Upper lobe of left lung (tissue), 4 donors: ENCODE measurements at regions not wholly inside any gene's neighbourhood (a gene's known extent, or its start where the extent isn't known, plus 50 kb on each side); places are given as distances from the start of the nearest gene placed in this dataset.

ENCODE experiments used
- CTCF ChIP-seq, 6 experiments: fragments of 450-650 bp in 4 of 6; fragments of 200-600 bp in 2 of 6; sonication (generic) in 2 of 6; IDR thresholded peaks; one replicate each; pipeline ENCODE4 v1.5.1; 2016 to 2019; ENCODE audit warnings: antibody characterized with exemption in 6 of 6
- EP300 ChIP-seq, 4 donors: sonication (generic); formaldehyde crosslinking; IDR thresholded peaks; one replicate each; pipeline ENCODE4 v1.5.1; 2017; ENCODE audit warnings: antibody characterized with exemption in 4 of 4, control low read depth in 2 of 4
- POLR2A ChIP-seq, 4 donors: fragments of 450-650 bp; IDR thresholded peaks; one replicate each; pipeline ENCODE4 v1.5.1; 2016 to 2017; ENCODE audit warnings: antibody characterized with exemption in 4 of 4, mild to moderate bottlenecking in 2 of 4
- POLR2AphosphoS5 ChIP-seq, 2 donors: sonication (generic); formaldehyde crosslinking; IDR thresholded peaks; one replicate each; pipeline ENCODE4 v1.5.1; 2017; ENCODE audit warnings: antibody characterized with exemption in 2 of 2

DNA sequence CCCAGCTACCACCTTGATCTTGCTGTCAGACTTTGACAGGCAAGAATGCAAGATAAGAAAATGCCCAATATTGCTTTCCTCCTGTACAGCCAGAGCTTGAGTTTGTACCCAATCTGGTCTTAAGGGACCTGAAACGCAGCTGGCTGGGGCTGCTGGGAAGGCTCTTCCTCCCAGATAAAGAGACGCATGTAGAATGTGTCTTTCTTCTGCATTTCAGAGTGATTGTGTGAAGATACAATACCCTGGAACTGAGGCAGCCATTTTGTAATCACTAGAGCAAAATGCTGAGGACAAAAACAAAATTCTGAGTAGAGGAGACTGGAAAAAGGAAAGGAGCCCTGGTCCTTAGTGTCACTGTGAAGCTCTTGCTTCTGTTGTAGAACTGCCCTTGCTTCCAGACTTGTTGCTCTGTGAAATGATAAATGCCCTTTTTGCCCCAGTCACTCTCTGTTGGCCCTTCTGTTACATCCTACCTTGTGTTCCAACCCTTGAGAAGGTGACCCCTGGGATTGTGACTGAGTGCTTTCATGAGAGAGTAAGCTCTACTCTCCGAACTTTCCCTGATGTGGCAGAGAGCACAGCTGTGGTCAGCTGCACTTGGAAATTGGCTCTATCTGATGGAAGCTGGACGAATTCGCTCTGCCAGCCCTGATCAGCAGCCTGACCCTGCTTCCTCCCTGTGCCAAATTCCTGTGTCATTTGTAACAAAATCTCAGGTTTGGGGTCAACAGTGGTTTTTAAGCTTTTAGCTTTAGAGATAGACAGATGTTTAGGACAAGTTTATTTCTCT lies 137.4 kb upstream of the RBMS1 start:
- TF ChIP-seq POLR2AphosphoS5 (IDR thresholded peaks at IDR 0.05) (peak in 1 of 2 donors; percentile 22), CTCF (IDR thresholded peaks at IDR 0.05) (no peak), EP300 (IDR thresholded peaks at IDR 0.05) (no peak), POLR2A (IDR thresholded peaks at IDR 0.05) (no peak)
